Naive thymus-derived CD4-positive, alpha-beta T cell (primary cell): ENCODE measurements at regions not wholly inside any gene's neighbourhood (a gene's known extent, or its start where the extent isn't known, plus 50 kb on each side); places are given as distances from the start of the nearest gene placed in this dataset.

Experiments used
- ATAC-seq: fragments of 150-1000 bp; cut with Tn5 transposase; 2 replicates; pipeline ENCODE4 v1.10.0; 2021; ENCODE audit warnings: mild to moderate bottlenecking, moderate library complexity
- CTCF ChIA-PET: fragments of 350-600 bp; sonication (Branson Sonifier 250); formaldehyde crosslinking; loops from one replicate; lab custom pipeline; 2021; ENCODE audit warnings: antibody characterized with exemption; lab: Charles Lee
- POLR2A ChIA-PET: fragments of 350-600 bp; sonication (Branson Sonifier 250); formaldehyde crosslinking; loops from one replicate; lab custom pipeline; 2021; ENCODE audit warnings: antibody characterized with exemption, inconsistent platforms; lab: Charles Lee
- DNase-seq, 9 donors: peaks; one replicate each; pipeline versions ENCODE4 v3.0.0 to v3.0.0-alpha.2; 2020 to 2022; ENCODE audit warnings: mixed read lengths in 1 of 9
- H3K27ac ChIP-seq: one replicate; pipeline ENCODE4 v1.7.0; 2013; ENCODE audit warnings: mild to moderate bottlenecking, low read depth, low read length, moderate library complexity
- H3K27me3 ChIP-seq, 2 donors: one replicate each; pipeline ENCODE4 v1.7.0; 2013; ENCODE audit warnings: low read length in 2 of 2, mild to moderate bottlenecking in 2 of 2, moderate library complexity in 2 of 2; ENCODE audit not compliant: control insufficient read depth in 2 of 2, insufficient read depth in 2 of 2
- H3K36me3 ChIP-seq, 3 experiments: 1 replicate in 2 of 3; 2 replicates in 1 of 3; pipeline ENCODE4 v1.7.0; 2013; ENCODE audit warnings: low read length in 3 of 3, mild to moderate bottlenecking in 3 of 3, moderate library complexity in 1 of 3; ENCODE audit not compliant: insufficient read depth in 3 of 3, control insufficient read depth in 2 of 3
- H3K4me1 ChIP-seq, 2 donors: one replicate each; pipeline ENCODE4 v1.7.0; 2013; ENCODE audit warnings: low read length in 2 of 2, mild to moderate bottlenecking in 2 of 2, moderate library complexity in 1 of 2; ENCODE audit not compliant: control insufficient read depth in 2 of 2, insufficient read depth in 2 of 2
- H3K4me3 ChIP-seq: 2 replicates; pipeline ENCODE4 v1.7.0; 2013; ENCODE audit warnings: mild to moderate bottlenecking, low read length
- H3K9me3 ChIP-seq, 3 experiments: 1 replicate in 2 of 3; 2 replicates in 1 of 3; pipeline ENCODE4 v1.7.0; 2013; ENCODE audit warnings: low read length in 3 of 3; ENCODE audit not compliant: control insufficient read depth in 2 of 3
- H3K27ac Mint-ChIP-seq, 9 donors: one replicate each; pipeline ENCODE4 v1.8.0; 2020 to 2022; ENCODE audit warnings: mixed read lengths in 9 of 9, mild to moderate bottlenecking in 8 of 9, moderate library complexity in 5 of 9, inconsistent platforms in 2 of 9
- H3K27me3 Mint-ChIP-seq, 5 donors: one replicate each; pipeline ENCODE4 v1.8.0; 2021 to 2022; ENCODE audit warnings: mixed read lengths in 5 of 5, mild to moderate bottlenecking in 1 of 5
- H3K36me3 Mint-ChIP-seq, 5 donors: one replicate each; pipeline ENCODE4 v1.8.0; 2020 to 2022; ENCODE audit warnings: mixed read lengths in 5 of 5, mild to moderate bottlenecking in 3 of 5, inconsistent platforms in 1 of 5
- H3K4me1 Mint-ChIP-seq, 7 donors: one replicate each; pipeline ENCODE4 v1.8.0; 2020 to 2022; ENCODE audit warnings: mixed read lengths in 7 of 7, mild to moderate bottlenecking in 3 of 7, inconsistent platforms in 1 of 7
- H3K4me3 Mint-ChIP-seq, 10 donors: one replicate each; pipeline ENCODE4 v1.8.0; 2020 to 2022; ENCODE audit warnings: mild to moderate bottlenecking in 10 of 10, mixed read lengths in 10 of 10, moderate library complexity in 6 of 10, inconsistent platforms in 2 of 10
- H3K9me3 Mint-ChIP-seq, 11 donors: one replicate each; pipeline ENCODE4 v1.8.0; 2020 to 2022; ENCODE audit warnings: mixed read lengths in 11 of 11, mild to moderate bottlenecking in 4 of 11, inconsistent platforms in 1 of 11, moderate library complexity in 1 of 11
- intact Hi-C, 2 donors: fragments of 100-400 bp; cut with micrococcal nuclease; formaldehyde crosslinking; loops; one replicate each; pipeline ENCODE4 v1.15.1; 2023

DNA sequence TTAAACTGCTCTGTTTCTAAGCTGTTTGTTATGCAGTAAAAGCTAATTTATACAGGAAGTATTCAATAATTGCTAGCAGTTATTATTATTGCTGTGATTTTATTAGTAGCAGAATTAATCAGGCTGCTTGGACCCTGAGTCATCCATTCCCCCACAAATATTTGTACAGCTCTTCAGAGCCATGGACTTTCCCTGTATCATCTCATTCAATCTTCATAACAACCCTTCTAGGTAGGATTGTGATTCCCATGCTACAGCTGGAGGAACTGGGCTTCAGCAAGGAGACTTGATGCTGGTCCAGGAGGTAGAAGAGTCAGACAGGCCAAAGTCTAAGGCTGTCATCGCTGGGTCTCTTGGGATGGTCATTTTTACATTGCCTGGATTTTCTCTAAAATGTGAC is 208.3 kb downstream of the C16orf95 start:
- intact Hi-C loops: no loop called here
- Histone ChIP-seq H3K36me3 (no peaks in the 10 kb centered on the region), H3K4me3 (no peak overlapping the region), H3K9me3 (no peaks in the 10 kb centered on the region), H3K27me3 (no peaks in the 10 kb centered on the region), H3K27ac (no peak overlapping the region), H3K4me1 (no peaks in the 10 kb centered on the region)
- ChIA-PET CTCF (no interaction called here), POLR2A (no interaction called here)
- Mint-ChIP-seq H3K4me1 (no peaks in the 10 kb centered on the region), H3K36me3 (no peaks in the 10 kb centered on the region), H3K9me3 (peaks cover 0 to 15% (median 0%) of the 10 kb centered on the region in 11 donors), H3K4me3 (no peak overlapping the region), H3K27ac (no peak overlapping the region), H3K27me3 (peaks cover 4 to 17% (median 7%) of the 10 kb centered on the region in 5 donors)
- no peak for DNase-seq
- no peak for ATAC-seq

DNA sequence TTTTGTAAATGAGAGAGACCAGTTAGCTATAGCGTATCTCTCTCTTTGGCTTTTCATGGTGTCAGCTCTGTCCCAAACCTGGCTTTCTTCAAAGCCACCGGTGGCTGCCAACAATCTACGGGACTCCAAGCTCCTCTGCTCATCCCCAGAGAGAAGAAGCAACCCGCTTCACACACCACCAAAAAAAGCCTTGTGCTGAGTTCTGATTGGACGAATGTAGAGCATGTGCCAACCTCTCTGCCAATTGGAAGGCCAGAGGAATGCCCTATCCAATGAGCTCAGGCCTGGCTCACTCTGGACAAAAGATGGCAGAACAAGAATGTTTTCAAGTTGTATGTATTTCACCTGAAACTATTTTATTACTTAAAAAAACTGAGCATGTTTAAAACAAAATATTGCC is 202.4 kb downstream of the C16orf95 start:
- no peaks in the 10 kb centered on the region for H3K27me3 ChIP-seq
- Mint-ChIP-seq H3K27ac (no peak overlapping the region), H3K4me3 (no peak overlapping the region), H3K36me3 (no peaks in the 10 kb centered on the region), H3K27me3 (peaks cover 0 to 22% (median 14%) of the 10 kb centered on the region in 5 donors), H3K4me1 (no peaks in the 10 kb centered on the region), H3K9me3 (no peaks in the 10 kb centered on the region)
- no peaks in the 10 kb centered on the region for H3K9me3 ChIP-seq
- ATAC-seq: no peak
- H3K27ac ChIP-seq: no peak overlapping the region
- CTCF ChIA-PET: no interaction called here
- H3K36me3 ChIP-seq: no peaks in the 10 kb centered on the region
- no peaks in the 10 kb centered on the region for H3K4me1 ChIP-seq
- H3K4me3 ChIP-seq: no peak overlapping the region
- intact Hi-C loops: no loop called here
- no peak for DNase-seq
- POLR2A ChIA-PET: no interaction called here

DNA sequence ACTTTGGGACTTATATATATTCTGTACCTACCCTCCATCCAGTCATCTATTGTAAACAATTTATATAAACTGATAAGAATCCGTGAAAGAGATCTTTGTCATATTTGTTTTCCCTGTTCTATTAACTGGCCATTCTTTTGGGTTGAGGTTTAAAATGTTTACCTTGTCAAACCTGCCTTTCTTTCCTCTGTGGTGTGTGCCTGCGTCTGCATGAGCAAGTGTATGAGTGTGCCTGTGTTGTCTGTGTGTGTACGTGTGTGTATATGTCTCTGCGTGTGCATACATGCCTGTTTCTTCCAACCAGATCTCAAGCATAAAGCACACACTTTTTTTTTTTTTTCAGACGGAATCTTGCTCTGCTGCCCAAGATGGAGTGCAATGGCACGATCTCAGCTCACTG is 201.5 kb downstream of the C16orf95 start:
- Histone ChIP-seq H3K9me3 (no peaks in the 10 kb centered on the region), H3K27me3 (no peaks in the 10 kb centered on the region), H3K36me3 (no peaks in the 10 kb centered on the region), H3K4me1 (no peaks in the 10 kb centered on the region), H3K27ac (no peak overlapping the region), H3K4me3 (no peak overlapping the region)
- ChIA-PET CTCF (no interaction called here), POLR2A (no interaction called here)
- intact Hi-C loops: no loop called here
- H3K27me3 Mint-ChIP-seq: peaks cover 0 to 31% (median 18%) of the 10 kb centered on the region in 5 donors
- no peak for DNase-seq
- H3K36me3 Mint-ChIP-seq: no peaks in the 10 kb centered on the region
- no peaks in the 10 kb centered on the region for H3K4me1 Mint-ChIP-seq
- H3K4me3 Mint-ChIP-seq: no peak overlapping the region
- H3K9me3 Mint-ChIP-seq: no peaks in the 10 kb centered on the region
- no peak for ATAC-seq
- no peak overlapping the region for H3K27ac Mint-ChIP-seq

DNA sequence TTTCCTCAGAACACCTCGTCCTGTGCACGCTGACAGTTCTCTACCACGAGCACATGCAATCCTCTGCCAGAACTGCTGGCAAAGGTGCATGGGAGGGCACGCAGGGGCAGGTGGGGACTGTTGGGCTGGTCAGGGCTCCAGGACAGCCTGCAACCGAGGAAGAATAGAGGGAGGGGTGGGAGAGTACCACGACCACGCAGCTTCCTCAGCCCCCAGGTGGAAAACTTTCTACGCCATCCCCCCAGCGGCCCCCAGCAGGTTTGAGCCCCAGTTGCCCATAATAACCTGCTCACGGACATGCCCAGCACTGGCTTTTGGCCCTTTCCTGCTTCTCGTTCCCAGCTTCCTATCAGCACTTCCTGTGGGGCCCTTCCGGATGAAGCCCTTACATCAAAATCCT is 199.3 kb downstream of the C16orf95 start:
- POLR2A ChIA-PET: no interaction called here
- H3K4me3 ChIP-seq: no peak overlapping the region
- Mint-ChIP-seq H3K4me1 (no peaks in the 10 kb centered on the region), H3K9me3 (no peaks in the 10 kb centered on the region), H3K27ac (peak overlapping the region in 1 of 9 donors; percentile 41), H3K4me3 (peak overlapping the region in 1 of 10 donors; percentile 39), H3K27me3 (peaks cover 10 to 40% (median 22%) of the 10 kb centered on the region in 5 donors), H3K36me3 (no peaks in the 10 kb centered on the region)
- H3K36me3 ChIP-seq: no peaks in the 10 kb centered on the region
- no peaks in the 10 kb centered on the region for H3K4me1 ChIP-seq
- no peaks in the 10 kb centered on the region for H3K27me3 ChIP-seq
- intact Hi-C loops: no loop called here
- DNase-seq (no peak), ATAC-seq (no peak)
- no peaks in the 10 kb centered on the region for H3K9me3 ChIP-seq
- no peak overlapping the region for H3K27ac ChIP-seq
- CTCF ChIA-PET: no interaction called here

DNA sequence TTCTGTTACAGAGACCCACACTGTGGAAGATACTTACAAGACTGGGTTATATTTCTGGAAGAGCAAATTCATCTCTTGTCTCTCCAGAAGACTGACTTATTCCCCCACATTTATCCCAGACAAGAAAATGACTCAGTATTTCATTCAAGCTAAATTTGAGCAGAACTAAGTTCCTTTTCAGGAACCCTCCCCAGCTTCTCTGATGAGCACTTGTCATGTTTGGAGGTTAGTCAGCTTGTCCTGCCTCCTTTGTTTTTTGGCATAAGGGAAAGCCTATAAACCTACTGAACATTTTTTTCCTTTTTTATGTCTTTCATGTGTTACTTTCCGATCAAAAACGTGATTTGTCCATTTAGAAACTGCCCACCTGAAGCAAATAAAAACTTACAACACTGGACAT is 198.0 kb downstream of the C16orf95 start:
- intact Hi-C loops: no loop called here
- CTCF ChIA-PET: no interaction called here
- no peak for DNase-seq
- Histone ChIP-seq H3K4me3 (no peak overlapping the region), H3K27ac (no peak overlapping the region), H3K27me3 (no peaks in the 10 kb centered on the region), H3K36me3 (no peaks in the 10 kb centered on the region), H3K4me1 (no peaks in the 10 kb centered on the region), H3K9me3 (no peaks in the 10 kb centered on the region)
- peaks cover 0 to 6% (median 0%) of the 10 kb centered on the region in 11 donors for H3K9me3 Mint-ChIP-seq
- H3K4me1 Mint-ChIP-seq: no peaks in the 10 kb centered on the region
- POLR2A ChIA-PET: no interaction called here
- no peak overlapping the region for H3K27ac Mint-ChIP-seq
- H3K27me3 Mint-ChIP-seq: peaks cover 10 to 38% (median 18%) of the 10 kb centered on the region in 5 donors
- no peak overlapping the region for H3K4me3 Mint-ChIP-seq
- no peak for ATAC-seq
- no peaks in the 10 kb centered on the region for H3K36me3 Mint-ChIP-seq

DNA sequence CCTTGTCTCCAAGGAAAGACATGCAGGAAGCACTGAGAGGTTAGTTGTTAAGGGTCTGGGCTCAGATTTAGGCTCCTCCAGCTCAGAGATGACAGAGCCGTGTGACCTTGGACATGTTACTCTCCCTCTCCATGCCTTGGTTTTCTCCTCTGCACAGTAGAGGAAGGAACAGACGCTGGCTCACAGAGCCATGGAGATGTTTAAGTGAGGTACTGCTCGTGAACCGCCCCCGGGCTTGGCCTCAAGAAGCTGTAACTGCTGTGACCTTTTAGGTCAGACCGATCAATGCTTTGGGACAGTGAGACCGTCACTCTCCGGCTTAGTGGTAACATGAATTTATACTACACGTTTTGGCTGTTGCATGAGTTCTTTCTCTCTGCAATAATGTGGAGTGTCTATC is 197.4 kb downstream of the C16orf95 start:
- POLR2A ChIA-PET: no interaction called here
- Histone ChIP-seq H3K4me1 (no peaks in the 10 kb centered on the region), H3K27ac (no peak overlapping the region), H3K27me3 (no peaks in the 10 kb centered on the region), H3K36me3 (no peaks in the 10 kb centered on the region), H3K9me3 (no peaks in the 10 kb centered on the region), H3K4me3 (no peak overlapping the region)
- CTCF ChIA-PET: no interaction called here
- Mint-ChIP-seq H3K27ac (no peak overlapping the region), H3K27me3 (peaks cover 10 to 38% (median 18%) of the 10 kb centered on the region in 5 donors), H3K4me1 (no peaks in the 10 kb centered on the region), H3K9me3 (peaks cover 0 to 6% (median 0%) of the 10 kb centered on the region in 11 donors), H3K4me3 (no peak overlapping the region), H3K36me3 (no peaks in the 10 kb centered on the region)
- intact Hi-C loops: no loop called here
- ATAC-seq: no peak
- no peak for DNase-seq

DNA sequence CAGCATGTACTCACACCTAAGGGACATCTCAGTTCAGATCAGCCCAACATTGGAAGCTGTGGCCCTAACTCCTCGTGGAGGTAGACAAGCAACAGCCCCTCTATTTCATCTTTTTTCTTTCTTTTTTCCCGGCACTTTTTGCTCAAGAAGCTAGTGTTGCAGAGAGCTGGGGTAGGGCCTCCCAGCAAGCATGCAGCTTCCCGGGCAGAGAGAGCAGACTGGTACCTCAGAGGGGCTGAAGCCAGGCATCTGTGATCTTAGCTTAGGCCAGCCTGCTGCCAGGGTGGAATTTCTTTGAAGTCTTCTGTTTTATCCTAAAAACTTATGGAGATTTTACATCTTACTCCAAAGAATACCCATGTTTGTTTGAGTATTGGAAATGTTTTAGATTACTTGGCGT is 195.4 kb downstream of the C16orf95 start:
- intact Hi-C loops: no loop called here
- Mint-ChIP-seq H3K9me3 (peaks cover 0 to 6% (median 0%) of the 10 kb centered on the region in 11 donors), H3K27ac (no peak overlapping the region), H3K36me3 (no peaks in the 10 kb centered on the region), H3K27me3 (peaks cover 10 to 38% (median 18%) of the 10 kb centered on the region in 5 donors), H3K4me3 (no peak overlapping the region), H3K4me1 (no peaks in the 10 kb centered on the region)
- no peaks in the 10 kb centered on the region for H3K4me1 ChIP-seq
- H3K4me3 ChIP-seq: no peak overlapping the region
- no peak for DNase-seq
- no peaks in the 10 kb centered on the region for H3K27me3 ChIP-seq
- ATAC-seq: no peak
- no peaks in the 10 kb centered on the region for H3K9me3 ChIP-seq
- H3K36me3 ChIP-seq: no peaks in the 10 kb centered on the region
- ChIA-PET CTCF (no interaction called here), POLR2A (no interaction called here)
- H3K27ac ChIP-seq: no peak overlapping the region
